ENCODE measurements at regions not wholly inside any gene's neighbourhood (a gene's known extent, or its start where the extent isn't known, plus 50 kb on each side); places are given as distances from the start of the nearest gene placed in this dataset.

- Histone ChIP-seq H3K4me1 (ENCODE audit: insufficient read depth, low read length, poor library complexity, severe bottlenecking) (no peaks in the 10 kb centered on the region), H3K9me2 (replicated peaks; ENCODE audit: low read depth, low read length) (no peaks in the 10 kb centered on the region), H3K27me3 (ENCODE audit: insufficient read depth, low read length, poor library complexity, severe bottlenecking) (no peaks in the 10 kb centered on the region), H3K79me2 (ENCODE audit: insufficient read depth, low read length) (no peaks in the 10 kb centered on the region), H4K20me1 (ENCODE audit: insufficient read depth, low read length, poor library complexity, severe bottlenecking) (no peaks in the 10 kb centered on the region), H3K9me3 (ENCODE audit: insufficient read depth, low read depth, low read length) (no peaks in the 10 kb centered on the region), H3K4me3 (ENCODE audit: low read length, poor library complexity, severe bottlenecking) (no peak overlapping the region), H3F3A (ENCODE audit: low read depth) (no peaks in the 10 kb centered on the region), H3K4me2 (ENCODE audit: low read depth, low read length, poor library complexity, severe bottlenecking) (no peak overlapping the region), H2AFZ (ENCODE audit: low read length) (no peak overlapping the region), H3K9ac (ENCODE audit: low read depth, low read length, poor library complexity, severe bottlenecking) (no peak overlapping the region), H3K36me3 (ENCODE audit: insufficient read depth, low read length) (no peaks in the 10 kb centered on the region)
- TF ChIP-seq CTCF (conservative IDR thresholded peaks at IDR 0.05; ENCODE audit: low read length) (no peak), EZH2phosphoT487 (IDR thresholded peaks at IDR 0.05; ENCODE audit: borderline replicate concordance) (no peak)
These were observed 210.9 kb downstream of the MYCN start for GRCh38 chr2:16151281-16151570.

GRCh38 chr2:16150456-16151280, 210.3 kb downstream of the MYCN start:
- Histone ChIP-seq H3K79me2 (ENCODE audit: insufficient read depth, low read length) (no peaks in the 10 kb centered on the region), H3K9me2 (replicated peaks; ENCODE audit: low read depth, low read length) (no peaks in the 10 kb centered on the region), H3K4me2 (ENCODE audit: low read depth, low read length, poor library complexity, severe bottlenecking) (no peak overlapping the region), H3K4me3 (ENCODE audit: low read length, poor library complexity, severe bottlenecking) (no peak overlapping the region), H3F3A (ENCODE audit: low read depth) (no peaks in the 10 kb centered on the region), H3K4me1 (ENCODE audit: insufficient read depth, low read length, poor library complexity, severe bottlenecking) (no peaks in the 10 kb centered on the region), H3K9me3 (ENCODE audit: insufficient read depth, low read depth, low read length) (no peaks in the 10 kb centered on the region), H3K9ac (ENCODE audit: low read depth, low read length, poor library complexity, severe bottlenecking) (no peak overlapping the region), H4K20me1 (ENCODE audit: insufficient read depth, low read length, poor library complexity, severe bottlenecking) (no peaks in the 10 kb centered on the region), H3K27me3 (ENCODE audit: insufficient read depth, low read length, poor library complexity, severe bottlenecking) (no peaks in the 10 kb centered on the region), H2AFZ (ENCODE audit: low read length) (no peak overlapping the region), H3K36me3 (ENCODE audit: insufficient read depth, low read length) (no peaks in the 10 kb centered on the region)
- TF ChIP-seq EZH2phosphoT487 (IDR thresholded peaks at IDR 0.05; ENCODE audit: borderline replicate concordance) (no peak), CTCF (conservative IDR thresholded peaks at IDR 0.05; ENCODE audit: low read length) (no peak)

GRCh38 chr2:16149349-16150243, 209.2 kb downstream of the MYCN start:
- Histone ChIP-seq H4K20me1 (ENCODE audit: insufficient read depth, low read length, poor library complexity, severe bottlenecking) (no peaks in the 10 kb centered on the region), H3K27me3 (ENCODE audit: insufficient read depth, low read length, poor library complexity, severe bottlenecking) (no peaks in the 10 kb centered on the region), H3K9ac (ENCODE audit: low read depth, low read length, poor library complexity, severe bottlenecking) (no peak overlapping the region), H3K79me2 (ENCODE audit: insufficient read depth, low read length) (no peaks in the 10 kb centered on the region), H3K9me2 (replicated peaks; ENCODE audit: low read depth, low read length) (no peaks in the 10 kb centered on the region), H3F3A (ENCODE audit: low read depth) (no peaks in the 10 kb centered on the region), H3K4me3 (ENCODE audit: low read length, poor library complexity, severe bottlenecking) (no peak overlapping the region), H3K4me2 (ENCODE audit: low read depth, low read length, poor library complexity, severe bottlenecking) (no peak overlapping the region), H3K36me3 (ENCODE audit: insufficient read depth, low read length) (no peaks in the 10 kb centered on the region), H2AFZ (ENCODE audit: low read length) (no peak overlapping the region), H3K9me3 (ENCODE audit: insufficient read depth, low read depth, low read length) (no peaks in the 10 kb centered on the region), H3K4me1 (ENCODE audit: insufficient read depth, low read length, poor library complexity, severe bottlenecking) (no peaks in the 10 kb centered on the region)
- TF ChIP-seq EZH2phosphoT487 (IDR thresholded peaks at IDR 0.05; ENCODE audit: borderline replicate concordance): no peak
- TF ChIP-seq CTCF (conservative IDR thresholded peaks at IDR 0.05; ENCODE audit: low read length): no peak
